Osteoblast (primary cell): ENCODE measurements at regions not wholly inside any gene's neighbourhood (a gene's known extent, or its start where the extent isn't known, plus 50 kb on each side); places are given as distances from the start of the nearest gene placed in this dataset.
"Not testable (repeated sequence)": the region's sequence is repeated elsewhere in the genome, so short reads cannot be mapped to it uniquely, and the experiment has no call there.

Experiments
- DNase-seq: peaks from one replicate; pipeline ENCODE4 v3.0.0; 2011; ENCODE audit warnings: low spot score, mixed read lengths; ENCODE audit not compliant: insufficient read length; ENCODE audit errors: missing footprints
- H2AFZ ChIP-seq: 2 replicates; pipeline ENCODE4 v1.6.0; 2011; ENCODE audit warnings: mild to moderate bottlenecking, low read length
- H3K27ac ChIP-seq: 2 replicates; pipeline ENCODE4 v1.5.1; 2011; ENCODE audit warnings: mild to moderate bottlenecking, low read depth, low read length, moderate library complexity
- H3K27me3 ChIP-seq: 2 replicates; pipeline ENCODE4 v1.6.0; 2012; ENCODE audit warnings: mild to moderate bottlenecking, control low read depth, inconsistent platforms, low read length, moderate library complexity; ENCODE audit not compliant: insufficient read depth
- H3K36me3 ChIP-seq: 2 replicates; pipeline ENCODE4 v1.5.1; 2011; ENCODE audit warnings: mild to moderate bottlenecking, low read length, control low read depth, moderate library complexity; ENCODE audit not compliant: insufficient read depth
- H3K4me1 ChIP-seq: 2 replicates; pipeline ENCODE4 v1.5.1; 2011; ENCODE audit warnings: mild to moderate bottlenecking, low read length, control low read depth, moderate library complexity; ENCODE audit not compliant: insufficient read depth
- H3K4me2 ChIP-seq: 2 replicates; pipeline ENCODE4 v1.6.0; 2011; ENCODE audit warnings: mild to moderate bottlenecking, low read length; ENCODE audit not compliant: insufficient read depth
- H3K4me3 ChIP-seq: fragments of 200-600 bp; sonication (generic); 3 replicates; pipeline ENCODE4 v1.5.1; 2012; ENCODE audit warnings: mild to moderate bottlenecking, low read length, inconsistent platforms; ENCODE audit not compliant: insufficient read depth
- H3K79me2 ChIP-seq: 2 replicates; pipeline ENCODE4 v1.6.0; 2012; ENCODE audit warnings: mild to moderate bottlenecking, low read length, control low read depth, inconsistent platforms; ENCODE audit not compliant: insufficient read depth
- H3K9me3 ChIP-seq: 2 replicates; pipeline ENCODE4 v1.5.1; 2011; ENCODE audit warnings: low read depth, low read length, control low read depth
- H4K20me1 ChIP-seq: 2 replicates; pipeline ENCODE4 v1.6.0; 2012; ENCODE audit warnings: mild to moderate bottlenecking, low read length, control low read depth; ENCODE audit not compliant: insufficient read depth
- CTCF ChIP-seq: IDR thresholded peaks from 2 replicates; pipeline ENCODE4 v1.5.1; 2011; ENCODE audit warnings: mild to moderate bottlenecking, low read depth, low read length, moderate library complexity; ENCODE audit errors: extremely low read depth

GRCh38 chr14:106026026-106026425 is 499.6 kb downstream of the TMEM121 start:
- Histone ChIP-seq H3K27me3 (no peaks in the 10 kb centered on the region), H3K4me2 (no peak overlapping the region), H3K9me3 (no peaks in the 10 kb centered on the region), H3K4me1 (no peaks in the 10 kb centered on the region), H3K79me2 (no peaks in the 10 kb centered on the region), H3K4me3 (no peak overlapping the region), H3K27ac (no peak overlapping the region), H2AFZ (no peak overlapping the region), H3K36me3 (no peaks in the 10 kb centered on the region), H4K20me1 (no peaks in the 10 kb centered on the region)
- TF ChIP-seq CTCF, result no peak
- no peak for DNase-seq

GRCh38 chr14:106027759-106028158 is 501.4 kb downstream of the TMEM121 start:
- H3K27me3 ChIP-seq, H3K27ac ChIP-seq, H3K4me3 ChIP-seq: not testable (repeated sequence)

GRCh38 chr14:106029959-106030358 is 503.6 kb downstream of the TMEM121 start:
- Histone ChIP-seq H2AFZ (no peak overlapping the region), H3K79me2 (no peaks in the 10 kb centered on the region), H3K4me3 (no peak overlapping the region), H3K27ac (no peak overlapping the region), H3K27me3 (peaks cover 3% of the 10 kb centered on the region), H3K36me3 (no peaks in the 10 kb centered on the region), H3K4me2 (no peak overlapping the region), H3K9me3 (no peaks in the 10 kb centered on the region), H3K4me1 (no peaks in the 10 kb centered on the region), H4K20me1 (no peaks in the 10 kb centered on the region)
- no peak for TF ChIP-seq CTCF
- DNase-seq, result no peak

More at GRCh38 chr14:106027759-106028158, 501.4 kb downstream of the TMEM121 start:
- DNase-seq, H4K20me1 ChIP-seq, H3K4me1 ChIP-seq, H2AFZ ChIP-seq, H3K4me2 ChIP-seq, H3K79me2 ChIP-seq, H3K9me3 ChIP-seq, H3K36me3 ChIP-seq: not testable (repeated sequence)

- Histone ChIP-seq H3K27me3 (peaks cover 3% of the 10 kb centered on the region), H3K27ac (no peak overlapping the region), H3K4me1 (no peaks in the 10 kb centered on the region), H3K4me3 (no peak overlapping the region), H3K36me3 (no peaks in the 10 kb centered on the region), H3K79me2 (no peaks in the 10 kb centered on the region), H3K4me2 (no peak overlapping the region), H4K20me1 (no peaks in the 10 kb centered on the region), H3K9me3 (no peaks in the 10 kb centered on the region), H2AFZ (no peak overlapping the region)
- no peak for TF ChIP-seq CTCF
- no peak for DNase-seq
These were observed 511.0 kb downstream of the TMEM121 start for GRCh38 chr14:106037380-106037779.
